ENCODE measurements at regions not wholly inside any gene's neighbourhood (a gene's known extent, or its start where the extent isn't known, plus 50 kb on each side); places are given as distances from the start of the nearest gene placed in this dataset.

DNA sequence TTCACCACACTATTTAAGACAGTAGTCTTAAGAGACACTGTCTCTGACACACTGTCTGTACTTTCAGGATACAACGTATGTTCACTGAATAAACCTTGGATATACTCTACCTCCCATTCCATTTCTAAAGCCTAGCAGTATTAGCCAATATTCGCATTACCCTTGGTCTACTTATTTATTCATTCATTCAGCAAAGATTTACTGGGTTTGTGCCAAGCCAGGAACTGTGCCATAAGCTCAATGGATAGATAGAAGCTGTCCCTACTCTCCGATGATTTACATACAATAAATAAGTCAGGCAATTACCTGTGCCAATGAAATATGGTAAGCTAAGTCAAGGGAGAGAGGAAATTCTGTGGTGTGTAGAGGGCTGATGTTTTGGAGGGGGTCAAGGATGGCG lies 195.2 kb upstream of the RAB4A start:
- DNase-seq: no peak
- TF ChIP-seq CTCF (IDR thresholded peaks at IDR 0.05): no peak
- intact Hi-C loops (cut with DNase I): no loop called here

GRCh38 chr1:229076195-229076594 lies 194.7 kb upstream of the RAB4A start:
- Histone ChIP-seq H3K4me3 (no peak overlapping the region), H3K36me3 (no peaks in the 10 kb centered on the region), H3K27me3 (ENCODE audit: low read depth) (no peaks in the 10 kb centered on the region), H3K9me3 (no peaks in the 10 kb centered on the region), H3K4me1 (peaks cover 3% of the 10 kb centered on the region), H3K27ac (no peak overlapping the region)
- no peak for TF ChIP-seq CTCF (IDR thresholded peaks at IDR 0.05)
- no peak for ATAC-seq
- intact Hi-C loops (cut with DNase I): no loop called here
- no peak for DNase-seq

More for the DNA sequence above, 195.2 kb upstream of the RAB4A start:
- Histone ChIP-seq H3K36me3 (no peaks in the 10 kb centered on the region), H3K27ac (no peak overlapping the region), H3K27me3 (ENCODE audit: low read depth) (no peaks in the 10 kb centered on the region), H3K4me1 (peaks cover 7% of the 10 kb centered on the region), H3K9me3 (no peaks in the 10 kb centered on the region), H3K4me3 (no peak overlapping the region)
- no peak for ATAC-seq

- no peak overlapping the region for H3K27ac ChIP-seq
- peaks cover 16% of the 10 kb centered on the region for H3K9me3 ChIP-seq
- ATAC-seq: no peak
- no peak for DNase-seq
- H3K36me3 ChIP-seq: no peaks in the 10 kb centered on the region
- no peak for TF ChIP-seq CTCF (IDR thresholded peaks at IDR 0.05)
- no peak overlapping the region for H3K4me3 ChIP-seq
- H3K4me1 ChIP-seq: no peaks in the 10 kb centered on the region
- no peaks in the 10 kb centered on the region for H3K27me3 ChIP-seq (ENCODE audit: low read depth)
- intact Hi-C loops (cut with DNase I): no loop called here
Observed at GRCh38 chr1:229079016-229079595, 191.8 kb upstream of the RAB4A start.

- Histone ChIP-seq H3K9me3 (peaks cover 16% of the 10 kb centered on the region), H3K27ac (no peak overlapping the region), H3K4me1 (no peaks in the 10 kb centered on the region), H3K36me3 (no peaks in the 10 kb centered on the region), H3K27me3 (ENCODE audit: low read depth) (no peaks in the 10 kb centered on the region), H3K4me3 (no peak overlapping the region)
- no peak for TF ChIP-seq CTCF (IDR thresholded peaks at IDR 0.05)
- no peak for ATAC-seq
- intact Hi-C loops (cut with DNase I): no loop called here
- DNase-seq: no peak
Observed at GRCh38 chr1:229080361-229080760, 190.6 kb upstream of the RAB4A start.

DNA sequence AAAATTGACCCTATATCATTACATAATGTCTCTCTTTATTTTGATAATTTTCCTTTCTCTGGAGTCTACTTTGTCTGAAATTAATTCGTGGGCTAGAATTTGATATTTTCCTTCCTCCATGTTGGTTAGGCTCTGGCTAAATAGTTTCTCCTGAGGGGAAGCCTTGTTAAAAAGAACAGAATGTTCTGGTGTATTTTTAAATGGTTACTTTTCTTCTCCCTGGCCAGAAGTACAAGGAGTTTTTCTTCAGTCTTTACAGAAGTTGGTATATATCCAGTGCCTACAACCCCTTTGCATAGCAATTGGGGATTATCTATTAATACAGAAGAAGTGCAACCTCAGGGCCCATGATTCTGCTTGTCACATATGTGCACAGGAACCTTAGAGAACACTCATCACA lies 185.6 kb upstream of the RAB4A start:
- no peak for DNase-seq
- Histone ChIP-seq H3K4me1 (no peaks in the 10 kb centered on the region), H3K27ac (no peak overlapping the region), H3K9me3 (peaks cover 16% of the 10 kb centered on the region), H3K27me3 (ENCODE audit: low read depth) (no peaks in the 10 kb centered on the region), H3K36me3 (no peaks in the 10 kb centered on the region), H3K4me3 (no peak overlapping the region)
- intact Hi-C loops (cut with DNase I): no loop called here
- ATAC-seq: no peak
- no peak for TF ChIP-seq CTCF (IDR thresholded peaks at IDR 0.05)

GRCh38 chr1:229086091-229086490 lies 184.8 kb upstream of the RAB4A start:
- TF ChIP-seq CTCF (IDR thresholded peaks at IDR 0.05): no peak
- Histone ChIP-seq H3K4me1 (no peaks in the 10 kb centered on the region), H3K27ac (no peak overlapping the region), H3K4me3 (no peak overlapping the region), H3K27me3 (ENCODE audit: low read depth) (no peaks in the 10 kb centered on the region), H3K9me3 (peaks cover 16% of the 10 kb centered on the region), H3K36me3 (no peaks in the 10 kb centered on the region)
- intact Hi-C loops (cut with DNase I): no loop called here
- no peak for ATAC-seq
- no peak for DNase-seq

All from lower lobe of right lung (tissue), 2 donors.